Fibroblast of lung (primary cell): ENCODE measurements at regions not wholly inside any gene's neighbourhood (a gene's known extent, or its start where the extent isn't known, plus 50 kb on each side); places are given as distances from the start of the nearest gene placed in this dataset.
A peak's percentile ranks its signal among the peaks of the same experiment; 100 is the strongest.
"Not testable (repeated sequence)": the region's sequence is repeated elsewhere in the genome, so short reads cannot be mapped to it uniquely, and the experiment has no call there.

Source experiments
- DNase-seq, 2 donors: peaks; one replicate each; pipeline versions ENCODE4 v3.0.0 to v3.0.0-alpha.2; 2010; ENCODE audit warnings: low read depth in 2 of 2
- H2AFZ ChIP-seq: 2 replicates; pipeline ENCODE4 v1.5.1; 2012; ENCODE audit warnings: low read length, control low read depth, inconsistent platforms
- H3K27ac ChIP-seq: 2 replicates; pipeline ENCODE4 v1.5.1; 2011; ENCODE audit warnings: low read length, control low read depth; ENCODE audit not compliant: insufficient read depth
- H3K27me3 ChIP-seq: 2 replicates; pipeline ENCODE4 v1.5.1; 2011; ENCODE audit warnings: mild to moderate bottlenecking, low read length; ENCODE audit not compliant: control insufficient read depth, insufficient read depth
- H3K36me3 ChIP-seq: 2 replicates; pipeline ENCODE4 v1.5.1; 2011; ENCODE audit warnings: low read length; ENCODE audit not compliant: control insufficient read depth, insufficient read depth
- H3K4me1 ChIP-seq: 2 replicates; pipeline ENCODE4 v1.5.1; 2011; ENCODE audit warnings: low read length; ENCODE audit not compliant: control insufficient read depth, insufficient read depth; ENCODE audit errors: extremely low read depth
- H3K4me2 ChIP-seq: 2 replicates; pipeline ENCODE4 v1.5.1; 2011; ENCODE audit warnings: low read length, control low read depth; ENCODE audit not compliant: insufficient read depth; ENCODE audit errors: extremely low read depth
- H3K4me3 ChIP-seq, 4 experiments: fragments of 200-600 bp in 1 of 4; sonication (generic) in 1 of 4; replicated peaks in 1 of 4; 2 replicates each; pipeline ENCODE4 v1.5.1; 2011 to 2016; ENCODE audit warnings: low read length in 4 of 4, low read depth in 3 of 4, mild to moderate bottlenecking in 3 of 4, control low read depth in 2 of 4, inconsistent platforms in 1 of 4, mixed read lengths in 1 of 4; ENCODE audit not compliant: insufficient read depth in 1 of 4; ENCODE audit errors: control extremely low read depth in 1 of 4
- H3K79me2 ChIP-seq: 2 replicates; pipeline ENCODE4 v1.5.1; 2012; ENCODE audit warnings: mild to moderate bottlenecking, low read length, inconsistent platforms; ENCODE audit not compliant: control insufficient read depth, insufficient read depth
- H3K9ac ChIP-seq: 2 replicates; pipeline ENCODE4 v1.5.1; 2011; ENCODE audit warnings: mild to moderate bottlenecking, low read length, control low read depth; ENCODE audit not compliant: insufficient read depth
- H3K9me3 ChIP-seq: 2 replicates; pipeline ENCODE4 v1.5.1; 2012; ENCODE audit warnings: low read depth, low read length; ENCODE audit not compliant: control insufficient read depth, insufficient read depth
- H4K20me1 ChIP-seq: 2 replicates; pipeline ENCODE4 v1.5.1; 2011; ENCODE audit warnings: low read length; ENCODE audit not compliant: control insufficient read depth, insufficient read depth; ENCODE audit errors: extremely low read depth
- CTCF ChIP-seq, 2 donors: IDR thresholded peaks in 1 of 2; conservative IDR thresholded peaks in 1 of 2; 1 replicate in 1 of 2; 2 replicates in 1 of 2; pipeline ENCODE4 v1.5.1; 2011 to 2012; ENCODE audit warnings: low read length in 2 of 2, control low read depth in 1 of 2, inconsistent platforms in 1 of 2, low read depth in 1 of 2, mild to moderate bottlenecking in 1 of 2
- EZH2 ChIP-seq: IDR thresholded peaks from 2 replicates; pipeline ENCODE4 v1.5.1; 2012; ENCODE audit warnings: low read length, control low read depth, mild to moderate bottlenecking; ENCODE audit errors: missing control alignments

DNA sequence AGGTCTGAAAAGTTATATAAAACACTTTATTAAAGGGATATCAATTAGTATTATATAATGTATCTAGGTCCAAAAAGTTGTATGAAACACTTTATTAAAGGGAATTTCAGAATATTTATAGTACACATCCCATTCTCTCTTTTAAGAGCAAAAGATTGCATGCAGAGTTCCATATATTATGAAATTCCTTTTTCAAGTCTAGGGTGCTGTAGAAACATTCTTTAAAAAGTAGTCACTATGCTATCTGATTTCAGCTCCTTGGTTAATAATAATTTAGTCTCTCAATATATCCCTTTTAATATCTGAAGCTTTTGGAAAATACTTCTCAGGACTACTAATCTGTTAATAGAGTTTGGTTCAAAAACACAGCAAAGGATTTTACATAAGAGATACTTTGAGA lies 1496.1 kb upstream of the C9orf72 start:
- no peak for DNase-seq
- no peaks in the 10 kb centered on the region for H3K27me3 ChIP-seq
- no peak overlapping the region for H3K4me3 ChIP-seq
- no peaks in the 10 kb centered on the region for H3K9me3 ChIP-seq
- no peaks in the 10 kb centered on the region for H3K79me2 ChIP-seq
- H4K20me1 ChIP-seq: no peaks in the 10 kb centered on the region
- no peaks in the 10 kb centered on the region for H3K36me3 ChIP-seq
- TF ChIP-seq CTCF (conservative IDR thresholded peaks at IDR 0.05 in 1 of 2, IDR thresholded peaks at IDR 0.05 in 1 of 2; ENCODE audit: low read depth in 1 of 2, low read length in 2 of 2) (no peak), EZH2 (no peak)
- H3K9ac ChIP-seq: no peak overlapping the region
- H3K27ac ChIP-seq: no peak overlapping the region
- no peaks in the 10 kb centered on the region for H3K4me1 ChIP-seq
- no peak overlapping the region for H3K4me2 ChIP-seq
- no peak overlapping the region for H2AFZ ChIP-seq

- Histone ChIP-seq H3K9me3 (no peaks in the 10 kb centered on the region), H2AFZ (no peak overlapping the region), H3K36me3 (no peaks in the 10 kb centered on the region), H4K20me1 (no peaks in the 10 kb centered on the region), H3K79me2 (no peaks in the 10 kb centered on the region), H3K27me3 (no peaks in the 10 kb centered on the region), H3K9ac (no peak overlapping the region), H3K4me1 (no peaks in the 10 kb centered on the region), H3K27ac (no peak overlapping the region), H3K4me3 (no peak overlapping the region), H3K4me2 (no peak overlapping the region)
- DNase-seq: peak; percentile 63 to 74
- TF ChIP-seq EZH2 (no peak), CTCF (conservative IDR thresholded peaks at IDR 0.05 in 1 of 2, IDR thresholded peaks at IDR 0.05 in 1 of 2; ENCODE audit: low read depth in 1 of 2, low read length in 2 of 2) (no peak)
Measured at GRCh38 chr9:29078063-29078666, 1504.9 kb upstream of the C9orf72 start.

DNA sequence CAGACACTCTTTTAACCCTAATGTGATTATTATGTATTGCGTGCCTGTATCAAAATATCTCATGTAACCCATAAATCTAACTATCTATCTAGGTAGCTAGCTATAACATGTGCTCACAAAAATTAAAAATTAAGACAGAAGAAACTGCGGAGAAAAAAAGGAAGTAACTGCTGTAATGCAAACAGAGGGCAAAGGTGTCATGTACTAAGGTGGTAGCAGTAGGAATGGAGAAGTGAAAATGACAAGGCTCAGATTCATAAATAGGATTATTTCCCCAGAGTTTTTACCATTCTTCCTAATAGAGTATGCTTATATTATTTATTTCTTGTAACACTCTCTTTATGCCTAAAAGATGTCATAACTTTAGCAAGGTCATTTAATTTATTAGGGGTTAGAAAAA lies 1527.5 kb upstream of the C9orf72 start:
- Histone ChIP-seq H2AFZ (no peak overlapping the region), H3K79me2 (no peaks in the 10 kb centered on the region), H3K27ac (no peak overlapping the region), H3K9me3 (no peaks in the 10 kb centered on the region), H3K9ac (no peak overlapping the region), H4K20me1 (no peaks in the 10 kb centered on the region), H3K36me3 (no peaks in the 10 kb centered on the region), H3K4me3 (no peak overlapping the region), H3K27me3 (no peaks in the 10 kb centered on the region), H3K4me1 (no peaks in the 10 kb centered on the region), H3K4me2 (no peak overlapping the region)
- DNase-seq: no peak
- TF ChIP-seq CTCF (conservative IDR thresholded peaks at IDR 0.05 in 1 of 2, IDR thresholded peaks at IDR 0.05 in 1 of 2; ENCODE audit: low read depth in 1 of 2, low read length in 2 of 2) (no peak), EZH2 (no peak)

DNA sequence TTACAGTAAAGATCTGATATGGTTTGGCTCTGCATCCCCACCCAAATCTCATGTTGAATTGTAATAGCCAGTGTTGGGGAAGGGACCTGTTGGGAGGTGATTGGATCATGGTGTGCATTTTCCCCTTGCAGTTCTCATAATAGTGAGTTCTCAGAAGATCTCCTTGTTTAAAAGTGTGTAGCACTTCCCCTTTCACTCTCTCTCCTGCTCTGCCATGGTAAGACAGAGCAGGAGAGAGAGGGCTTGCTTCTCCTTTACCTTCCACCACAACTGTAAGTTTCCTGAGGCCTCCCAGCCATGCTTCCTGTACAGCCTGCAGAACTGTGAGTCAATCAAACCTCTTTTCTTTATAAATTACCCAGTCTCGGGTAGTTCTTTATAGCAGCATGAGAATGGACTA lies 1530.9 kb upstream of the C9orf72 start:
- H3K4me1 ChIP-seq, H3K27me3 ChIP-seq, H3K4me2 ChIP-seq, H3K9me3 ChIP-seq, H3K79me2 ChIP-seq, H3K9ac ChIP-seq, H3K4me3 ChIP-seq, H3K27ac ChIP-seq, H4K20me1 ChIP-seq, H2AFZ ChIP-seq, H3K36me3 ChIP-seq, DNase-seq: not testable (repeated sequence)
